H1 (cell line): ENCODE measurements at regions not wholly inside any gene's neighbourhood (a gene's known extent, or its start where the extent isn't known, plus 50 kb on each side); places are given as distances from the start of the nearest gene placed in this dataset.

Experiments used
- CTCF ChIA-PET: fragments of 300-600 bp; sonication (Branson Sonifier 250); formaldehyde crosslinking; loops from one replicate; lab custom pipeline; 2021; ENCODE audit not compliant: partially characterized antibody; lab: Charles Lee
- POLR2A ChIA-PET: fragments of 300-600 bp; sonication (Branson Sonifier 250); formaldehyde crosslinking; loops from one replicate; lab custom pipeline; 2021; ENCODE audit warnings: inconsistent platforms; ENCODE audit not compliant: partially characterized antibody; lab: Charles Lee
- DNase-seq, 2 experiments: peaks; one replicate each; pipeline versions ENCODE4 v3.0.0 to v3.0.0-alpha.2; 2010 to 2022; ENCODE audit warnings: low spot score in 2 of 2, low read depth in 1 of 2, mixed read lengths in 1 of 2
- FAIRE-seq: peaks from 2 replicates; lab custom pipeline; 2011; peaks lifted over from hg19 to GRCh38; lab: Jason Lieb, UNC
- H2AFZ ChIP-seq: 2 replicates; pipeline ENCODE4 v1.8.1; 2012; ENCODE audit warnings: low read length, inconsistent platforms
- H2AK5ac ChIP-seq: 2 replicates; pipeline ENCODE4 v1.6.1; 2013; ENCODE audit warnings: low read depth, low read length
- H2BK120ac ChIP-seq: replicated peaks from 2 replicates; pipeline ENCODE3; 2013; ENCODE audit warnings: low read depth, low read length, inconsistent platforms
- H2BK12ac ChIP-seq: 2 replicates; pipeline ENCODE4 v1.6.1; 2013; ENCODE audit warnings: low read depth, low read length
- H2BK15ac ChIP-seq: 2 replicates; pipeline ENCODE4 v1.6.1; 2013; ENCODE audit warnings: low read length
- H2BK20ac ChIP-seq: 2 replicates; pipeline ENCODE4 v1.6.1; 2013; ENCODE audit warnings: low read length
- H2BK5ac ChIP-seq: 2 replicates; pipeline ENCODE4 v1.6.1; 2013; ENCODE audit warnings: low read depth, low read length
- H3K14ac ChIP-seq: 2 replicates; pipeline ENCODE4 v1.6.1; 2013; ENCODE audit warnings: inconsistent platforms; ENCODE audit not compliant: insufficient read length
- H3K18ac ChIP-seq: 2 replicates; pipeline ENCODE4 v1.6.1; 2013; ENCODE audit warnings: low read length; ENCODE audit errors: extremely low read depth
- H3K23ac ChIP-seq: 2 replicates; pipeline ENCODE4 v1.6.1; 2013; ENCODE audit warnings: inconsistent platforms; ENCODE audit not compliant: insufficient read length
- H3K23me2 ChIP-seq: 2 replicates; pipeline ENCODE4 v1.6.1; 2013; ENCODE audit warnings: low read depth, low read length
- H3K27ac ChIP-seq: 2 replicates; pipeline ENCODE4 v1.6.1; 2011; ENCODE audit warnings: low read depth, low read length, inconsistent platforms
- H3K27me3 ChIP-seq, 4 experiments: replicated peaks in 1 of 4; 1 replicate in 1 of 4; 2 replicates in 3 of 4; pipeline versions ENCODE4 v1.6.1 to v1.8.1; 2011 to 2013; ENCODE audit warnings: low read length in 3 of 4, mild to moderate bottlenecking in 3 of 4, inconsistent platforms in 2 of 4, mixed read lengths in 2 of 4, moderate library complexity in 1 of 4; ENCODE audit not compliant: control insufficient read depth in 3 of 4, insufficient read depth in 3 of 4; ENCODE audit errors: extremely low read depth in 1 of 4
- H3K36me3 ChIP-seq, 4 experiments: 2 replicates each; pipeline versions ENCODE4 v1.6.1 to v1.8.1; 2011 to 2013; ENCODE audit warnings: mild to moderate bottlenecking in 4 of 4, low read length in 3 of 4, moderate library complexity in 2 of 4, control low read depth in 1 of 4, inconsistent platforms in 1 of 4; ENCODE audit not compliant: insufficient read depth in 4 of 4, control insufficient read depth in 2 of 4
- H3K4ac ChIP-seq: replicated peaks from 2 replicates; pipeline ENCODE3; 2013; ENCODE audit warnings: low read length, low read depth, mixed read lengths, inconsistent platforms; ENCODE audit not compliant: insufficient read length
- H3K4me1 ChIP-seq, 4 experiments: replicated peaks in 1 of 4; 1 replicate in 1 of 4; 2 replicates in 3 of 4; pipeline versions ENCODE4 v1.6.1 to v1.8.1; 2011 to 2013; ENCODE audit warnings: low read length in 3 of 4, inconsistent platforms in 2 of 4, mixed read lengths in 1 of 4; ENCODE audit not compliant: insufficient read depth in 4 of 4, control insufficient read depth in 3 of 4
- H3K4me2 ChIP-seq, 2 experiments: 2 replicates each; pipeline versions ENCODE4 v1.6.1 to v1.8.1; 2011 to 2013; ENCODE audit warnings: low read depth in 2 of 2, low read length in 2 of 2, control low read depth in 1 of 2, inconsistent platforms in 1 of 2, mild to moderate bottlenecking in 1 of 2; ENCODE audit not compliant: insufficient read depth in 1 of 2
- H3K4me3 ChIP-seq, 4 experiments: fragments of 200-600, 300-600 bp in 1 of 4; sonication (generic), shearing (Covaris generic), sonication (Bioruptor Twin) in 1 of 4; 2 replicates each; pipeline versions ENCODE4 v1.5.1 to v1.8.1; 2011 to 2016; ENCODE audit warnings: low read length in 4 of 4, low read depth in 3 of 4, control low read depth in 2 of 4, inconsistent platforms in 2 of 4, mild to moderate bottlenecking in 2 of 4, mixed read lengths in 1 of 4, moderate library complexity in 1 of 4; ENCODE audit not compliant: insufficient read depth in 2 of 4; ENCODE audit errors: extremely low read depth in 1 of 4
- H3K56ac ChIP-seq: replicated peaks from 2 replicates; pipeline ENCODE3; 2013; ENCODE audit warnings: low read depth, mild to moderate bottlenecking, mixed read lengths, low read length, inconsistent platforms; ENCODE audit not compliant: insufficient read length
- H3K79me1 ChIP-seq: 2 replicates; pipeline ENCODE4 v1.6.1; 2013; ENCODE audit warnings: low read depth, low read length, control low read depth
- H3K79me2 ChIP-seq, 2 experiments: 2 replicates each; pipeline versions ENCODE4 v1.6.1 to v1.8.1; 2012 to 2013; ENCODE audit warnings: low read length in 2 of 2, mild to moderate bottlenecking in 2 of 2, inconsistent platforms in 1 of 2; ENCODE audit not compliant: insufficient read depth in 2 of 2, control insufficient read depth in 1 of 2
- H3K9ac ChIP-seq, 4 experiments: replicated peaks in 1 of 4; 1 replicate in 1 of 4; 2 replicates in 3 of 4; pipeline versions ENCODE4 v1.6.1 to v1.8.1; 2011 to 2013; ENCODE audit warnings: low read depth in 3 of 4, low read length in 3 of 4, control low read depth in 2 of 4, mild to moderate bottlenecking in 2 of 4, moderate library complexity in 2 of 4, inconsistent platforms in 1 of 4; ENCODE audit errors: extremely low read depth in 1 of 4
- H3K9me3 ChIP-seq, 2 experiments: 2 replicates each; pipeline versions ENCODE4 v1.6.1 to v1.8.1; 2012 to 2013; ENCODE audit warnings: mild to moderate bottlenecking in 2 of 2, moderate library complexity in 2 of 2, control low read depth in 1 of 2, inconsistent platforms in 1 of 2, low read depth in 1 of 2, low read length in 1 of 2, mixed read lengths in 1 of 2; ENCODE audit not compliant: insufficient read depth in 2 of 2
- H4K20me1 ChIP-seq, 2 experiments: replicated peaks in 1 of 2; 2 replicates each; pipeline versions ENCODE3 to v1.8.1; 2011 to 2013; ENCODE audit warnings: inconsistent platforms in 2 of 2, low read length in 2 of 2, mild to moderate bottlenecking in 1 of 2; ENCODE audit not compliant: insufficient read depth in 2 of 2, control insufficient read depth in 1 of 2
- H4K5ac ChIP-seq: 2 replicates; pipeline ENCODE4 v1.6.1; 2013; ENCODE audit warnings: low read length, low read depth, mixed read lengths, inconsistent platforms; ENCODE audit not compliant: insufficient read length
- H4K8ac ChIP-seq: 2 replicates; pipeline ENCODE4 v1.8.0; 2013; ENCODE audit warnings: mild to moderate bottlenecking, moderate library complexity, low read length, inconsistent platforms; ENCODE audit not compliant: insufficient read depth; ENCODE audit errors: extremely low read depth
- H4K91ac ChIP-seq: replicated peaks from 2 replicates; pipeline ENCODE3; 2013; ENCODE audit warnings: low read length, mixed read lengths, inconsistent platforms; ENCODE audit not compliant: insufficient read length
- CBX5 ChIP-seq: fragments of 300-800, 300-1000 bp; sonication (generic); IDR thresholded peaks from 2 replicates; pipeline ENCODE4 v1.7.1; 2016; ENCODE audit warnings: antibody characterized with exemption, low read length, low read depth
- CTBP2 ChIP-seq: IDR thresholded peaks from 2 replicates; pipeline ENCODE4 v1.7.0; 2011; ENCODE audit warnings: borderline replicate concordance, mild to moderate bottlenecking, moderate library complexity, mixed read lengths, low read length; ENCODE audit not compliant: insufficient read depth, insufficient read length
- EGR1 ChIP-seq: IDR thresholded peaks from 2 replicates; pipeline ENCODE4 v1.6.1; 2011; ENCODE audit warnings: low read depth, low read length, borderline replicate concordance
- EP300 ChIP-seq, 2 experiments: IDR thresholded peaks; 1 replicate in 1 of 2; 2 replicates in 1 of 2; pipeline ENCODE4 v1.6.1; 2011 to 2012; ENCODE audit warnings: low read depth in 2 of 2, low read length in 2 of 2, mild to moderate bottlenecking in 2 of 2, borderline replicate concordance in 1 of 2, inconsistent platforms in 1 of 2, moderate library complexity in 1 of 2
- GABPA ChIP-seq: IDR thresholded peaks from 2 replicates; pipeline ENCODE4 v1.6.1; 2011; ENCODE audit warnings: mild to moderate bottlenecking, low read length, moderate library complexity, borderline replicate concordance; ENCODE audit not compliant: insufficient read depth
- JUN ChIP-seq: IDR thresholded peaks from 2 replicates; pipeline ENCODE4 v1.6.1; 2011; ENCODE audit warnings: low read depth, mild to moderate bottlenecking, improper control_type of control experiment, low read length
- KDM4A ChIP-seq: IDR thresholded peaks from one replicate; pipeline ENCODE4 v1.7.1; 2012; ENCODE audit warnings: low read depth, mild to moderate bottlenecking, moderate library complexity, low read length, inconsistent platforms; ENCODE audit not compliant: severe bottlenecking
- NRF1 ChIP-seq: IDR thresholded peaks from 2 replicates; pipeline ENCODE4 v1.6.1; 2011; ENCODE audit warnings: mild to moderate bottlenecking, low read depth, low read length, improper control_type of control experiment
- POLR2AphosphoS5 ChIP-seq: IDR thresholded peaks from 2 replicates; pipeline ENCODE4 v1.6.1; 2011; ENCODE audit warnings: low read depth, low read length
- SIN3A ChIP-seq, 2 experiments: IDR thresholded peaks in 1 of 2; conservative IDR thresholded peaks in 1 of 2; 2 replicates each; pipeline ENCODE4 v1.6.1; 2011 to 2012; ENCODE audit warnings: low read length in 2 of 2, improper control_type of control experiment in 1 of 2, low read depth in 1 of 2, mild to moderate bottlenecking in 1 of 2
- SP4 ChIP-seq: IDR thresholded peaks from 2 replicates; pipeline ENCODE4 v1.6.1; 2012; ENCODE audit warnings: low read length, inconsistent platforms
- SRF ChIP-seq: IDR thresholded peaks from 2 replicates; pipeline ENCODE4 v1.6.1; 2011; ENCODE audit warnings: mild to moderate bottlenecking, low read depth, low read length, moderate library complexity
- TAF1 ChIP-seq: IDR thresholded peaks from 2 replicates; pipeline ENCODE4 v1.6.1; 2011; ENCODE audit warnings: mild to moderate bottlenecking, low read depth, low read length
- WGBS, 2 experiments: shearing (Covaris generic) in 1 of 2; methylation state at CpG; one replicate each; pipeline versions ENCODE4 v1.1.6 to v1.1.7; 2013 to 2015; ENCODE audit warnings: low lambda C conversion rate in 2 of 2, mixed read lengths in 2 of 2, inconsistent platforms in 1 of 2, low coverage in 1 of 2, missing lambda C conversion rate in 1 of 2; ENCODE audit not compliant: insufficient replicate concordance in 2 of 2, insufficient coverage in 1 of 2, insufficient read length in 1 of 2; ENCODE audit errors: extremely low coverage in 1 of 2, missing lambda C conversion rate in 1 of 2; 5-methylcytosine and 5-hydroxymethylcytosine counted together
- TF ChIP-seq, protein P1 (sequence below): IDR thresholded peaks from 2 replicates; pipeline ENCODE4 v1.6.1; 2011; ENCODE audit warnings: low read length, improper control_type of control experiment

DNA sequence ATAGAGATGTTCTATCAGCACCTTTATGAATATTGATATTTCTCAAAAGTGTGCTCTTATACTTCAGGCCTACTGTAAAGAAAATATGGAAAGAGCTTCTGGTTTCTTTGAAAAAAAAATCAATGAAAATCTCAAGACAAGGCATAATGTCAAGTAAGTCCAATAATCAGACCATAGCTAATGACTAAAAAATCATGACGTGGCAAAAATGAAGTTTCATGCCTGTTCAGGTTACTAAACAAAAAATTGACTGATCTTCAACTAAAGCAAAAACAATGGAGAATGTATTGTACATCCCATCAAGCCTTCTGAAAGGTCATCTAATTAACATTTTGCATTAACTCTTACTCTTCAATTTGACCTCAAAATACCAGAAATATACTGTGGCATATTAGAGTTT, 824.4 kb downstream of the EPHA4 start:
- H3K23ac ChIP-seq: no peak overlapping the region
- no peak overlapping the region for H4K91ac ChIP-seq
- no peak overlapping the region for H3K27ac ChIP-seq
- no peaks in the 10 kb centered on the region for H3K79me2 ChIP-seq
- H2AK5ac ChIP-seq: no peak overlapping the region
- H3K9ac ChIP-seq: no peak overlapping the region
- H2BK120ac ChIP-seq: no peak overlapping the region
- no peaks in the 10 kb centered on the region for H3K36me3 ChIP-seq
- H3K27me3 ChIP-seq: no peaks in the 10 kb centered on the region
- H2BK5ac ChIP-seq: no peak overlapping the region
- WGBS, 2 experiments: 100% methylated on average over 1 of the region's 1 CpG; no CpG with 5 or more reads in 1 of the 2 experiments
- H3K79me1 ChIP-seq: no peaks in the 10 kb centered on the region
- H3K23me2 ChIP-seq: no peaks in the 10 kb centered on the region
- H3K4me3 ChIP-seq: no peak overlapping the region
- no peak overlapping the region for H3K14ac ChIP-seq
- H3K4ac ChIP-seq: no peak overlapping the region
- FAIRE-seq: no peak
- H4K20me1 ChIP-seq: no peaks in the 10 kb centered on the region
- no peak overlapping the region for H3K18ac ChIP-seq
- no peak for DNase-seq
- ChIA-PET POLR2A (no interaction called here), CTCF (interaction anchor here (1.5 kb wide), 1 partner anchor 10 kb away, joined by 4 read pairs; no protein-coding TSS in a partner anchor)
- no peak overlapping the region for H2AFZ ChIP-seq
- H4K5ac ChIP-seq: no peak overlapping the region
- H3K9me3 ChIP-seq: no peaks in the 10 kb centered on the region
- no peak overlapping the region for H2BK20ac ChIP-seq
- no peak overlapping the region for H2BK12ac ChIP-seq
- H2BK15ac ChIP-seq: no peak overlapping the region
- peaks cover 0 to 3% (median 1%) of the 10 kb centered on the region in 4 experiments; a peak in 2 of 7 replicates for H3K4me1 ChIP-seq
- H4K8ac ChIP-seq: no peak overlapping the region
- H3K56ac ChIP-seq: no peak overlapping the region
- no peak overlapping the region for H3K4me2 ChIP-seq
- TF ChIP-seq JUN (no peak), GABPA (no peak), NRF1 (no peak), EGR1 (no peak), KDM4A (no peak), TAF1 (no peak), EP300 (IDR thresholded peaks at IDR 0.05; ENCODE audit: borderline replicate concordance in 1 of 2, low read depth in 2 of 2, low read length in 2 of 2) (no peak), SRF (no peak), POLR2AphosphoS5 (no peak), SP4 (no peak), CBX5 (no peak), CTBP2 (no peak), SIN3A (conservative IDR thresholded peaks at IDR 0.05 in 1 of 2, IDR thresholded peaks at IDR 0.05 in 1 of 2; ENCODE audit: low read depth in 1 of 2, low read length in 2 of 2) (no peak)
- TF ChIP-seq, protein P1, sequence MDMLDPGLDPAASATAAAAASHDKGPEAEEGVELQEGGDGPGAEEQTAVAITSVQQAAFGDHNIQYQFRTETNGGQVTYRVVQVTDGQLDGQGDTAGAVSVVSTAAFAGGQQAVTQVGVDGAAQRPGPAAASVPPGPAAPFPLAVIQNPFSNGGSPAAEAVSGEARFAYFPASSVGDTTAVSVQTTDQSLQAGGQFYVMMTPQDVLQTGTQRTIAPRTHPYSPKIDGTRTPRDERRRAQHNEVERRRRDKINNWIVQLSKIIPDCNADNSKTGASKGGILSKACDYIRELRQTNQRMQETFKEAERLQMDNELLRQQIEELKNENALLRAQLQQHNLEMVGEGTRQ: no peak
